D721Med (cell line): ENCODE measurements at regions not wholly inside any gene's neighbourhood (a gene's known extent, or its start where the extent isn't known, plus 50 kb on each side); places are given as distances from the start of the nearest gene placed in this dataset.

Experiments
- DNase-seq: peaks from one replicate; pipeline ENCODE4 v3.0.0; 2011; ENCODE audit warnings: low spot score; ENCODE audit not compliant: insufficient read length
- FAIRE-seq: peaks from 2 replicates; lab custom pipeline; 2011; peaks lifted over from hg19 to GRCh38; lab: Jason Lieb, UNC
- TF ChIP-seq, protein P1 (sequence below): IDR thresholded peaks from 2 replicates; pipeline ENCODE4 v1.5.1; 2012; ENCODE audit warnings: mild to moderate bottlenecking, control low read depth; ENCODE audit not compliant: insufficient read depth; ENCODE audit errors: missing control alignments

DNA sequence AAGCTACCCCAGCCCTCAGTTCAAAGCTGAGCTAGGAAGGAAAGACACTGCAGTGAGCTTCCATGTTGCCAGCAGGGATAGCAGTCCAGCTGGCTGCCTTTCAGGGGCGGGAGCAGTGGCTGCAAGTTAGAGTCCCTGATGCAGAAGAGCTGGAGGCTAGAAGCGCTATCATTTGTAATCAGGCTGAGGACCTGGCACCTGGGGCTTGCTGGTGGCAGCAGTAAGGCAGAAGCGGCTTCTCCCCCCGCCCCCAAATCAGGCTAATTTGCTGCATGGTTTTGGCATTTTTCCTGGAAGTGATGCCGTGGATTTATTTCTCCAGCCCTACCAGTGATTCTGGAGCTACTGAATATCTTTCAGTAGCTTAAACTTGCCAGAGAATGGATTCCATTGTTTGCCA lies 203.3 kb downstream of the CLCN4 start:
- no peak for DNase-seq
- FAIRE-seq = no peak
- TF ChIP-seq, protein P1, sequence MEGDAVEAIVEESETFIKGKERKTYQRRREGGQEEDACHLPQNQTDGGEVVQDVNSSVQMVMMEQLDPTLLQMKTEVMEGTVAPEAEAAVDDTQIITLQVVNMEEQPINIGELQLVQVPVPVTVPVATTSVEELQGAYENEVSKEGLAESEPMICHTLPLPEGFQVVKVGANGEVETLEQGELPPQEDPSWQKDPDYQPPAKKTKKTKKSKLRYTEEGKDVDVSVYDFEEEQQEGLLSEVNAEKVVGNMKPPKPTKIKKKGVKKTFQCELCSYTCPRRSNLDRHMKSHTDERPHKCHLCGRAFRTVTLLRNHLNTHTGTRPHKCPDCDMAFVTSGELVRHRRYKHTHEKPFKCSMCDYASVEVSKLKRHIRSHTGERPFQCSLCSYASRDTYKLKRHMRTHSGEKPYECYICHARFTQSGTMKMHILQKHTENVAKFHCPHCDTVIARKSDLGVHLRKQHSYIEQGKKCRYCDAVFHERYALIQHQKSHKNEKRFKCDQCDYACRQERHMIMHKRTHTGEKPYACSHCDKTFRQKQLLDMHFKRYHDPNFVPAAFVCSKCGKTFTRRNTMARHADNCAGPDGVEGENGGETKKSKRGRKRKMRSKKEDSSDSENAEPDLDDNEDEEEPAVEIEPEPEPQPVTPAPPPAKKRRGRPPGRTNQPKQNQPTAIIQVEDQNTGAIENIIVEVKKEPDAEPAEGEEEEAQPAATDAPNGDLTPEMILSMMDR = no peak

DNA sequence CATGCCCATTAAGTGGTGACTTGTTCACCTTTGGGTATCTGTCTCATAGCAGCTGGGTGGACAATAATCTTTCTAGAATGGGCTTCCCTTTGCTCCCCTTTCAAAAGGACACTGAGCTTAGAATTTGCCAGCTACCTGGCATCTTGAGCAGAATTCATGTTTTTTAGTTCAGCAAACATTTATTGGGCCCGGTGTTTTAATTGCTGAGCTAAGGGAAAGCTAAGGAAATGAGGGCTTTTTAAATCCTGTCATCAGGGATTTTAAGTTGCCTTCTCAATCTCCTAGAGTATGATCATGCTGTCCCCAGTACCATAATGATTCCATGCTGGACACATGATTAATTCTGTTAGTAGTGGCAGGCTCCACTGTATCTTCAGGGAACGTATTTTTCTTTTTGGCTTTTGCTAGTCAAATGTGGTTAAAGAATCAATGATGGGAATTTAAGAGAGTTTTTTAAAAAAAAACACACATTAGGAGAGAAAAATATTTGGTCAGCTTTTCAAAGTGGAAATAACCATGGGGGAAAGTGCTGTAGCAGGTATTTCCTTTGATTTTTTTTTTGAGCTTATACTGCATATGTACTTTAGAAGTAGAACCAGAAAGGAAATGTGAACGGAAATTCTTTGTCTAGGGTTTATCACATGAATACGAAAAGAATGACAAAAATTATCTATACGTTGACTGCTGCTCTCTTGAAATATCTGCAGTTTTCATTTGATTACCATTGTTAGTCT lies 208.9 kb downstream of the CLCN4 start:
- TF ChIP-seq, protein P1 = no peak
- DNase-seq = no peak
- FAIRE-seq = no peak

DNA sequence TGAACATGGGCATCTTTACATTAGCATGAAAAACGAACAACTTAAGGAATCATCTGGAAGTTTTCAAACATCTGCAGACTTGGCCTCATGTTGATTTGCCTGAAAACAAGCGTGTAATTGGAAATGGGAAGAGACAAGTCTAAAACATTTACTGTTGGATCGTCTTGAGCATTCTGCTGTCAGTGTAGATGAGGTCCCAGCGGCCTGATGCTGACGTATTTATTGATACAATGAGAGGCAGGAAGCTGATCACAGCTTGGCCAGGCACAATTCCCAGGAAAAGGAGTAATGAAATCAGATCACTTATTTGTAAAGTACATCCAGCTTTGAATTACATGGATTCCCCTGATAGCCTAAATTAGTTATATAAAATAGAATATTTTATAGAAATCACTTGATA lies 210.6 kb downstream of the CLCN4 start:
- TF ChIP-seq, protein P1 = no peak
- FAIRE-seq = no peak
- DNase-seq = no peak

DNA sequence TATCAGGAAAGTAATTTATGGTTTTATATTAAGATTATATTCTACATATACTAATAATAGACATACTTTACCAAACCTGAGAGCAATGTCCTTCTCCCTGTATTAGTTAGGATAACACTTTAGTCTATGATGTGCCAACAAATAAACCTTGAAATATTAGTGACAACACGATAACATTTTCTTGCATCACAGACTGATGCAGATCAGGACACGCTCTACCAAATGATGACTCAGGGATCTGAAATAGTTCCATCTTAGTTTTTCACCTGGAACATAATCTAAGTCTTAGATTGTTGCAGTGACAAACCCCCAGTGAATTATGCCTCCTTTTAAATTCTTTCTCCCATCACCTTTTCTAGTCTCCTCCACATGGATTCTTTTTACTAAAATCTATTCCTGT lies 214.2 kb downstream of the CLCN4 start:
- TF ChIP-seq, protein P1 = no peak
- no peak for FAIRE-seq
- no peak for DNase-seq

DNA sequence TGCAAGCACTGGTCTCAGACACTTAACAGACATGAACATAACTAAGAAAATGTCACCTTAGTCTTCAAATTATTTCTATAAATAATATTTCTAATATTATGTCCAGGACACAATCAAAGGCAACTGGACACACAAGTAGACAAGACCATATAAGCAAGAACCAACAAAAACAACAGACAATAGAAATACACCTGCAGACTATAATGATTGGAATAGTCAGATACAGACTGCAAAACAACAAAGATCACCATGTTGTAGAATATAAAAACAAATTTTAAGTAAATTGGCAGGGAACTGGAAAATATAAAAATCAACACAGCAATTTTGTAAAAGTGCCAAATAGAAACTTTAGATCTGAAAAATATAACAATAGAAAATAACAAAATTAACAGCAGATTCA lies 220.7 kb downstream of the CLCN4 start:
- FAIRE-seq (no peak), DNase-seq (no peak)
- TF ChIP-seq, protein P1 = no peak

DNA sequence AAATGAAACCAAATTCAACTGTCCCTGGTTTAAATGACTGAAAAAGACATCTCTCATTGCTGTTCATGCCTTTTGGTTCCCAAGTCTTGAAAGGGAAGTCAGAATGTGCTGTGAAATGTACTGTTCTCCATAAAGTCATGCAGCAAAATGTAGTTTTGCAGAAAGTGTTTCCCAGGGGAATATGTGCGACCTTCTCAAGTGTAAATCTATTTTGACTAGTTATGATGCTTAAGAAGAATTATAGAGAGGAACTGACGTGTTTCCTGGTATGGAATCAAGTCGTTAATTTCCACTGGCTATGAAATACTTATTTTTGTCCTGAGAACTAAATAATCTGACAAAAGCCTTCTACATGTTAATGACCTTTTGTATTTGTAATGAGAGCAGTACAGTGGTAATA lies 223.1 kb downstream of the CLCN4 start:
- no peak for FAIRE-seq
- no peak for DNase-seq

DNA sequence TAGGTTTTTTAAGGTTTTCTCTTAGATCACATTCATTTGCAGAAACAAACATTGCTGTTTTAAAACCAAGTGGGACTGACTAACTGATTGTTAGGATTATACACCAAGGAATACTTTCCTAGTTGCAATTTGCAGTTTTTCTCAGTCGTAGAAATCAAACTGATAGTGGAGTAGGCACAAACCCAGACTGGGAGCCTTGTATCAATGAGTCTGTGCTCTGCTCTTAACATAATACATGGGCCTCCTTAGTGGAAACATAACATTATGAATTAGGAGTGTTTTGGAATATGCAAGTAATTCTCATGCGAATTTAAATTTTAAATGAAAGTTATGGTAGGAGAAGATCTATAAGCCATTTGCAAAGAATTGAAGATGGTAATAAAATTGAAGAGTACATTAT lies 223.5 kb downstream of the CLCN4 start:
- TF ChIP-seq, protein P1 = no peak
- DNase-seq (no peak), FAIRE-seq (no peak)

More for the DNA sequence above, 223.1 kb downstream of the CLCN4 start:
- TF ChIP-seq, protein P1 = no peak
